HL-60 (cell line): ENCODE measurements at regions not wholly inside any gene's neighbourhood (a gene's known extent, or its start where the extent isn't known, plus 50 kb on each side); places are given as distances from the start of the nearest gene placed in this dataset.

Experiments
- POLR2AphosphoS5 ChIP-seq: IDR thresholded peaks from 2 replicates; pipeline ENCODE4 v1.6.1; 2012; ENCODE audit warnings: low read depth
- TF ChIP-seq, protein P1 (sequence below): IDR thresholded peaks from one replicate; pipeline ENCODE4 v1.5.1; 2011; ENCODE audit warnings: low read length, control low read depth, inconsistent platforms; ENCODE audit not compliant: insufficient read depth

- TF ChIP-seq, protein P1, sequence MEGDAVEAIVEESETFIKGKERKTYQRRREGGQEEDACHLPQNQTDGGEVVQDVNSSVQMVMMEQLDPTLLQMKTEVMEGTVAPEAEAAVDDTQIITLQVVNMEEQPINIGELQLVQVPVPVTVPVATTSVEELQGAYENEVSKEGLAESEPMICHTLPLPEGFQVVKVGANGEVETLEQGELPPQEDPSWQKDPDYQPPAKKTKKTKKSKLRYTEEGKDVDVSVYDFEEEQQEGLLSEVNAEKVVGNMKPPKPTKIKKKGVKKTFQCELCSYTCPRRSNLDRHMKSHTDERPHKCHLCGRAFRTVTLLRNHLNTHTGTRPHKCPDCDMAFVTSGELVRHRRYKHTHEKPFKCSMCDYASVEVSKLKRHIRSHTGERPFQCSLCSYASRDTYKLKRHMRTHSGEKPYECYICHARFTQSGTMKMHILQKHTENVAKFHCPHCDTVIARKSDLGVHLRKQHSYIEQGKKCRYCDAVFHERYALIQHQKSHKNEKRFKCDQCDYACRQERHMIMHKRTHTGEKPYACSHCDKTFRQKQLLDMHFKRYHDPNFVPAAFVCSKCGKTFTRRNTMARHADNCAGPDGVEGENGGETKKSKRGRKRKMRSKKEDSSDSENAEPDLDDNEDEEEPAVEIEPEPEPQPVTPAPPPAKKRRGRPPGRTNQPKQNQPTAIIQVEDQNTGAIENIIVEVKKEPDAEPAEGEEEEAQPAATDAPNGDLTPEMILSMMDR = no peak
- no peak for TF ChIP-seq POLR2AphosphoS5
Observed at GRCh38 chr4:4962928-4963327, 56.3 kb downstream of the CYTL1 start.
